H1 (cell line): ENCODE measurements at regions not wholly inside any gene's neighbourhood (a gene's known extent, or its start where the extent isn't known, plus 50 kb on each side); places are given as distances from the start of the nearest gene placed in this dataset.

Source experiments
- CTCF ChIA-PET: fragments of 300-600 bp; sonication (Branson Sonifier 250); formaldehyde crosslinking; loops from one replicate; lab custom pipeline; 2021; ENCODE audit not compliant: partially characterized antibody; lab: Charles Lee
- POLR2A ChIA-PET: fragments of 300-600 bp; sonication (Branson Sonifier 250); formaldehyde crosslinking; loops from one replicate; lab custom pipeline; 2021; ENCODE audit warnings: inconsistent platforms; ENCODE audit not compliant: partially characterized antibody; lab: Charles Lee
- DNase-seq, 2 experiments: peaks; one replicate each; pipeline versions ENCODE4 v3.0.0 to v3.0.0-alpha.2; 2010 to 2022; ENCODE audit warnings: low spot score in 2 of 2, low read depth in 1 of 2, mixed read lengths in 1 of 2
- FAIRE-seq: peaks from 2 replicates; lab custom pipeline; 2011; peaks lifted over from hg19 to GRCh38; lab: Jason Lieb, UNC
- H2AFZ ChIP-seq: 2 replicates; pipeline ENCODE4 v1.8.1; 2012; ENCODE audit warnings: low read length, inconsistent platforms
- H2AK5ac ChIP-seq: 2 replicates; pipeline ENCODE4 v1.6.1; 2013; ENCODE audit warnings: low read depth, low read length
- H2BK120ac ChIP-seq: replicated peaks from 2 replicates; pipeline ENCODE3; 2013; ENCODE audit warnings: low read depth, low read length, inconsistent platforms
- H2BK12ac ChIP-seq: 2 replicates; pipeline ENCODE4 v1.6.1; 2013; ENCODE audit warnings: low read depth, low read length
- H2BK15ac ChIP-seq: 2 replicates; pipeline ENCODE4 v1.6.1; 2013; ENCODE audit warnings: low read length
- H2BK20ac ChIP-seq: 2 replicates; pipeline ENCODE4 v1.6.1; 2013; ENCODE audit warnings: low read length
- H2BK5ac ChIP-seq: 2 replicates; pipeline ENCODE4 v1.6.1; 2013; ENCODE audit warnings: low read depth, low read length
- H3K14ac ChIP-seq: 2 replicates; pipeline ENCODE4 v1.6.1; 2013; ENCODE audit warnings: inconsistent platforms; ENCODE audit not compliant: insufficient read length
- H3K18ac ChIP-seq: 2 replicates; pipeline ENCODE4 v1.6.1; 2013; ENCODE audit warnings: low read length; ENCODE audit errors: extremely low read depth
- H3K23ac ChIP-seq: 2 replicates; pipeline ENCODE4 v1.6.1; 2013; ENCODE audit warnings: inconsistent platforms; ENCODE audit not compliant: insufficient read length
- H3K23me2 ChIP-seq: 2 replicates; pipeline ENCODE4 v1.6.1; 2013; ENCODE audit warnings: low read depth, low read length
- H3K27ac ChIP-seq: 2 replicates; pipeline ENCODE4 v1.6.1; 2011; ENCODE audit warnings: low read depth, low read length, inconsistent platforms
- H3K27me3 ChIP-seq, 4 experiments: replicated peaks in 1 of 4; 1 replicate in 1 of 4; 2 replicates in 3 of 4; pipeline versions ENCODE4 v1.6.1 to v1.8.1; 2011 to 2013; ENCODE audit warnings: low read length in 3 of 4, mild to moderate bottlenecking in 3 of 4, inconsistent platforms in 2 of 4, mixed read lengths in 2 of 4, moderate library complexity in 1 of 4; ENCODE audit not compliant: control insufficient read depth in 3 of 4, insufficient read depth in 3 of 4; ENCODE audit errors: extremely low read depth in 1 of 4
- H3K36me3 ChIP-seq, 4 experiments: 2 replicates each; pipeline versions ENCODE4 v1.6.1 to v1.8.1; 2011 to 2013; ENCODE audit warnings: mild to moderate bottlenecking in 4 of 4, low read length in 3 of 4, moderate library complexity in 2 of 4, control low read depth in 1 of 4, inconsistent platforms in 1 of 4; ENCODE audit not compliant: insufficient read depth in 4 of 4, control insufficient read depth in 2 of 4
- H3K4ac ChIP-seq: replicated peaks from 2 replicates; pipeline ENCODE3; 2013; ENCODE audit warnings: low read length, low read depth, mixed read lengths, inconsistent platforms; ENCODE audit not compliant: insufficient read length
- H3K4me1 ChIP-seq, 4 experiments: replicated peaks in 1 of 4; 1 replicate in 1 of 4; 2 replicates in 3 of 4; pipeline versions ENCODE4 v1.6.1 to v1.8.1; 2011 to 2013; ENCODE audit warnings: low read length in 3 of 4, inconsistent platforms in 2 of 4, mixed read lengths in 1 of 4; ENCODE audit not compliant: insufficient read depth in 4 of 4, control insufficient read depth in 3 of 4
- H3K4me2 ChIP-seq, 2 experiments: 2 replicates each; pipeline versions ENCODE4 v1.6.1 to v1.8.1; 2011 to 2013; ENCODE audit warnings: low read depth in 2 of 2, low read length in 2 of 2, control low read depth in 1 of 2, inconsistent platforms in 1 of 2, mild to moderate bottlenecking in 1 of 2; ENCODE audit not compliant: insufficient read depth in 1 of 2
- H3K4me3 ChIP-seq, 4 experiments: fragments of 200-600, 300-600 bp in 1 of 4; sonication (generic), shearing (Covaris generic), sonication (Bioruptor Twin) in 1 of 4; 2 replicates each; pipeline versions ENCODE4 v1.5.1 to v1.8.1; 2011 to 2016; ENCODE audit warnings: low read length in 4 of 4, low read depth in 3 of 4, control low read depth in 2 of 4, inconsistent platforms in 2 of 4, mild to moderate bottlenecking in 2 of 4, mixed read lengths in 1 of 4, moderate library complexity in 1 of 4; ENCODE audit not compliant: insufficient read depth in 2 of 4; ENCODE audit errors: extremely low read depth in 1 of 4
- H3K56ac ChIP-seq: replicated peaks from 2 replicates; pipeline ENCODE3; 2013; ENCODE audit warnings: low read depth, mild to moderate bottlenecking, mixed read lengths, low read length, inconsistent platforms; ENCODE audit not compliant: insufficient read length
- H3K79me1 ChIP-seq: 2 replicates; pipeline ENCODE4 v1.6.1; 2013; ENCODE audit warnings: low read depth, low read length, control low read depth
- H3K79me2 ChIP-seq, 2 experiments: 2 replicates each; pipeline versions ENCODE4 v1.6.1 to v1.8.1; 2012 to 2013; ENCODE audit warnings: low read length in 2 of 2, mild to moderate bottlenecking in 2 of 2, inconsistent platforms in 1 of 2; ENCODE audit not compliant: insufficient read depth in 2 of 2, control insufficient read depth in 1 of 2
- H3K9ac ChIP-seq, 4 experiments: replicated peaks in 1 of 4; 1 replicate in 1 of 4; 2 replicates in 3 of 4; pipeline versions ENCODE4 v1.6.1 to v1.8.1; 2011 to 2013; ENCODE audit warnings: low read depth in 3 of 4, low read length in 3 of 4, control low read depth in 2 of 4, mild to moderate bottlenecking in 2 of 4, moderate library complexity in 2 of 4, inconsistent platforms in 1 of 4; ENCODE audit errors: extremely low read depth in 1 of 4
- H3K9me3 ChIP-seq, 2 experiments: 2 replicates each; pipeline versions ENCODE4 v1.6.1 to v1.8.1; 2012 to 2013; ENCODE audit warnings: mild to moderate bottlenecking in 2 of 2, moderate library complexity in 2 of 2, control low read depth in 1 of 2, inconsistent platforms in 1 of 2, low read depth in 1 of 2, low read length in 1 of 2, mixed read lengths in 1 of 2; ENCODE audit not compliant: insufficient read depth in 2 of 2
- H4K20me1 ChIP-seq, 2 experiments: replicated peaks in 1 of 2; 2 replicates each; pipeline versions ENCODE3 to v1.8.1; 2011 to 2013; ENCODE audit warnings: inconsistent platforms in 2 of 2, low read length in 2 of 2, mild to moderate bottlenecking in 1 of 2; ENCODE audit not compliant: insufficient read depth in 2 of 2, control insufficient read depth in 1 of 2
- H4K5ac ChIP-seq: 2 replicates; pipeline ENCODE4 v1.6.1; 2013; ENCODE audit warnings: low read length, low read depth, mixed read lengths, inconsistent platforms; ENCODE audit not compliant: insufficient read length
- H4K8ac ChIP-seq: 2 replicates; pipeline ENCODE4 v1.8.0; 2013; ENCODE audit warnings: mild to moderate bottlenecking, moderate library complexity, low read length, inconsistent platforms; ENCODE audit not compliant: insufficient read depth; ENCODE audit errors: extremely low read depth
- H4K91ac ChIP-seq: replicated peaks from 2 replicates; pipeline ENCODE3; 2013; ENCODE audit warnings: low read length, mixed read lengths, inconsistent platforms; ENCODE audit not compliant: insufficient read length
- CEBPB ChIP-seq: IDR thresholded peaks from 2 replicates; pipeline ENCODE4 v1.6.1; 2012; ENCODE audit warnings: low read depth, low read length
- EGR1 ChIP-seq: IDR thresholded peaks from 2 replicates; pipeline ENCODE4 v1.6.1; 2011; ENCODE audit warnings: low read depth, low read length, borderline replicate concordance
- GABPA ChIP-seq: IDR thresholded peaks from 2 replicates; pipeline ENCODE4 v1.6.1; 2011; ENCODE audit warnings: mild to moderate bottlenecking, low read length, moderate library complexity, borderline replicate concordance; ENCODE audit not compliant: insufficient read depth
- MAFK ChIP-seq: IDR thresholded peaks from 2 replicates; pipeline ENCODE4 v1.6.1; 2012; ENCODE audit warnings: low read depth, mild to moderate bottlenecking, improper control_type of control experiment, low read length
- NRF1 ChIP-seq: IDR thresholded peaks from 2 replicates; pipeline ENCODE4 v1.6.1; 2011; ENCODE audit warnings: mild to moderate bottlenecking, low read depth, low read length, improper control_type of control experiment
- RNF2 ChIP-seq: fragments of 200-900, 300-1000 bp; sonication (generic); IDR thresholded peaks from 2 replicates; pipeline ENCODE4 v1.7.1; 2016; ENCODE audit warnings: borderline replicate concordance, low read depth, mild to moderate bottlenecking, antibody characterized with exemption, low read length; ENCODE audit not compliant: poor library complexity, severe bottlenecking; ENCODE audit errors: missing control alignments
- SIN3A ChIP-seq, 2 experiments: IDR thresholded peaks in 1 of 2; conservative IDR thresholded peaks in 1 of 2; 2 replicates each; pipeline ENCODE4 v1.6.1; 2011 to 2012; ENCODE audit warnings: low read length in 2 of 2, improper control_type of control experiment in 1 of 2, low read depth in 1 of 2, mild to moderate bottlenecking in 1 of 2
- SIRT6 ChIP-seq: IDR thresholded peaks from one replicate; pipeline ENCODE4 v1.7.1; 2012; ENCODE audit warnings: low read length, inconsistent platforms
- SP2 ChIP-seq: IDR thresholded peaks from 2 replicates; pipeline ENCODE4 v1.6.1; 2012; ENCODE audit warnings: mild to moderate bottlenecking, low read length, inconsistent platforms
- SP4 ChIP-seq: IDR thresholded peaks from 2 replicates; pipeline ENCODE4 v1.6.1; 2012; ENCODE audit warnings: low read length, inconsistent platforms

- no peak overlapping the region for H2BK5ac ChIP-seq
- H4K91ac ChIP-seq, result no peak overlapping the region
- no peaks in the 10 kb centered on the region for H3K9me3 ChIP-seq
- H2BK20ac ChIP-seq, result no peak overlapping the region
- H3K36me3 ChIP-seq, result no peaks in the 10 kb centered on the region
- no peak overlapping the region for H3K4ac ChIP-seq
- no peak overlapping the region for H3K23ac ChIP-seq
- no peak overlapping the region for H3K56ac ChIP-seq
- H3K14ac ChIP-seq, result no peak overlapping the region
- H2BK120ac ChIP-seq, result no peak overlapping the region
- H4K8ac ChIP-seq, result no peak overlapping the region
- no peak overlapping the region for H2AK5ac ChIP-seq
- FAIRE-seq (no peak), DNase-seq (no peak)
- no peak overlapping the region for H3K4me3 ChIP-seq
- no peaks in the 10 kb centered on the region for H3K4me1 ChIP-seq
- TF ChIP-seq NRF1 (no peak), SIN3A (conservative IDR thresholded peaks at IDR 0.05 in 1 of 2, IDR thresholded peaks at IDR 0.05 in 1 of 2; ENCODE audit: low read depth in 1 of 2, low read length in 2 of 2) (no peak), EGR1 (no peak), MAFK (no peak), RNF2 (no peak), CEBPB (no peak), SP2 (no peak), GABPA (no peak), SIRT6 (no peak), SP4 (no peak)
- H3K9ac ChIP-seq, result no peak overlapping the region
- ChIA-PET POLR2A (no interaction called here), CTCF (interaction anchor here (1.5 kb wide), 1 partner anchor 12 kb away, joined by 4 read pairs; no protein-coding TSS in a partner anchor)
- no peak overlapping the region for H2AFZ ChIP-seq
- no peak overlapping the region for H2BK15ac ChIP-seq
- no peak overlapping the region for H3K18ac ChIP-seq
- no peak overlapping the region for H3K27ac ChIP-seq
- H3K27me3 ChIP-seq, result peaks cover 0 to 1% (median 0%) of the 10 kb centered on the region in 4 experiments; a peak in 2 of 7 replicates
- H3K23me2 ChIP-seq, result no peaks in the 10 kb centered on the region
- H3K79me1 ChIP-seq, result no peaks in the 10 kb centered on the region
- no peaks in the 10 kb centered on the region for H4K20me1 ChIP-seq
- H4K5ac ChIP-seq, result no peak overlapping the region
- no peak overlapping the region for H2BK12ac ChIP-seq
- H3K4me2 ChIP-seq, result no peak overlapping the region
- H3K79me2 ChIP-seq, result no peaks in the 10 kb centered on the region
Measured at GRCh38 chr2:176699098-176699497, 429.9 kb downstream of the MTX2 start.
